Cerebellar cortex (tissue), 1 donor: ENCODE measurements at regions not wholly inside any gene's neighbourhood (a gene's known extent, or its start where the extent isn't known, plus 50 kb on each side); places are given as distances from the start of the nearest gene placed in this dataset.
"Not testable (repeated sequence)": the region's sequence is repeated elsewhere in the genome, so short reads cannot be mapped to it uniquely, and the experiment has no call there.

Source experiments
- DNase-seq: peaks from one replicate; pipeline ENCODE4 v3.0.0-alpha.2; 2015; ENCODE audit warnings: low spot score

DNA sequence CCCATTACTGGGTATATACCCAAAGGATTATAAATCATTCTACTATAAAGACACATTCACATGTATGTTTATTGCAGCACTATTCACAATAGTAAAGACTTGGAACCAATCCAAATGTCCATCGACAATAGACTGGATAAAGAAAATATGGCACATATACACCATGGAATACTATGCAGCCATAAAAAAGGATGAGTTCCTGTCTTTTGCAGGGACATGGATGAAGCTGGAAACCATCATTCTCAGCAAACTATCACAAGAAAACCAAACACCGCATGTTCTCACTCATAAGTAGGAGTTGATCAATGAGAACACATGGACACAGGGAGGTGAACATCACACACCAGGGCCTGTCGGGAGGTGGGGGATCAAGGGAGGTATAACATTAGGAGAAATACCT is 62.2 kb upstream of the FBXL17 start:
- DNase-seq, result not testable (repeated sequence)

DNA sequence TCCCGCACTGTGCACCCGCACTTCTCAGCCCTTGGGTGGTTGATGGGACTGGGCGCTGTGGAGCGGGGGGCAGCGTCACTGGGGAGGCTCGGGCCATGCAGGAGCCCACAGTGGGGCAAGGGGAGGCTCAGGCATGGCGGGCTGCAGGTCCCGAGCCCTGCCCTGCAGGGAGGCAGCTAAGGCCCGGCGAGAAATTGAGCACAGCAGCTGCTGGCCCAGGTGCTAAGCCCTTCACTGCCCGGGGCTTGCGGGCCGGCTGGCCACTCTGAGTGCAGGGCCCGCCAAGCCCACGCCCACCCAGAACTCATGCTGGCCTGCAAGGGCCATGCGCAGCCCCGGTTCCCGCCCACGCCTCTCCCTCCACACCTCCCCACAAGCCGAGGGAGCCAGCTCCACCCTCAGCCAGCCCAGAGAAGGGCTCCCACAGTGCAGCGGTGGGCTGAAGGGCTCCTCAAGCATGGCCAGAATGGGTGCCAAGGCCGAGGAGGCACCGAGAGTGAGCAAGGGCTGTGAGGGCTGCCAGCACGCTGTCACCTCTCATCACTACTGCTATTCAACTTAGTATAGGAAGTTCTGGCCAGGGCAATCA is 60.3 kb upstream of the FBXL17 start:
- not testable (repeated sequence) for DNase-seq

DNA sequence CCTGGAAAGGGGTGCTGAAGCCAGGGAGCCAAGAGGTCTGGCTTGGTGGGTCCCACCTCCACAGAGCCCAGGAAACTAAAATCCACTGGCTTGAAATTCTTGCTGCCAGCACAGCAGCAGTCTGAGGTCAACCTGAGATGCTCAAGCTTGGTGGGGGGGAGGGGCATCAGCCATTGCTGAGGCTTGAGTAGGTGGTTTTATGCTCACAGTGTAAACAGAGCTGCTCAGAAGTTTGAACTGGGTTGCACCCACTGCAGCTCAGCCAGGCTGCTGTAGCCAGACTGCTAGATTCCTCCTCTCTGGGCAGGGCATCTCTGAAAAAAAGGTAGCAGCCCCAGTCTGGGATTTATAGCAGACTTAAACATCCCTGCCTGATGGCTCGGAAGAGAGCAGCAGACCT is 55.5 kb upstream of the FBXL17 start:
- no peak for DNase-seq

DNA sequence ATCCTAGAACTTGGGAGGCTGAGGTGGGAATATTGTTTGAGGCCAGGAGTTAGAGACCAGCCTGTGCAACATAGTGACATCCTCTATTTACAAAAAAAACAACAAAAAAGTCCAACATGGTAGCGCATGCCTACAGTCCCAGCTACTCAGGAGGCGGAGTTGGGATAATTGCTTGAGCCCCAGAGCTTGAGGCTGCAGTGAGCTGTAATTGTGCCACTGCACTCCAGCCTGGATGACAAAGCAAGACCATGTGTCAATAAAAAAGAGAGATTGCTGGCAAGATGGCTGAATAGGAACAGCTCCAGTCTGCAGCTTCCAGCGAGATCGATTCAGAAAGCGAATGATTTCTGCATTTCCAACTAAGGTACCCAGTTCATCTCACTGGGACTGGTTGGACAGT is 54.8 kb upstream of the FBXL17 start:
- no peak for DNase-seq

- DNase-seq, result no peak
Observed at GRCh38 chr5:108433600-108433999, 51.7 kb upstream of the FBXL17 start.

DNA sequence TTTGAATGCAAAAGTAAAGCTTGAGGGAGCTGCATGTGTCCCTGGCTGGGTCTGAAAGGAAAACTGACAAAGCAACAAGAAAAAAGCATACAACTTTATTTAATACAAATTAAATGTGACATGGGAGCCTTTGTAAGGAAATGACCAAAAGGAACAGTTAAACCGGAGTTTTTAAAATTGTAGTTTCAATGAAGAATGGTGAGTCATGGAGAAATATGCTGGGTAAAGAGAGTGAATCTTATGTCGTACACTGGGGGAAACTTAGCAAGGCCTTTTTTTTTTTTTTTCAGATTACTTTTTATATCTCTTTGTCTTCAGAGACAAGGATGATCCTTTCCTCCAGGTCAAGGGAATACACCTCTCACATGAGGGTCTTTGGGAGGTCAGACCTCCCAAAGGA is 50.1 kb upstream of the FBXL17 start:
- DNase-seq, result no peak
